GM12891 (cell line): ENCODE measurements at regions not wholly inside any gene's neighbourhood (a gene's known extent, or its start where the extent isn't known, plus 50 kb on each side); places are given as distances from the start of the nearest gene placed in this dataset.

ENCODE experiments used
- PAX5 ChIP-seq: IDR thresholded peaks from 2 replicates; pipeline ENCODE4 v1.6.1; 2011; ENCODE audit warnings: low read length, moderate library complexity, mild to moderate bottlenecking; ENCODE audit not compliant: insufficient read depth, severe bottlenecking
- POLR2A ChIP-seq: IDR thresholded peaks from 2 replicates; pipeline ENCODE4 v1.6.1; 2011; ENCODE audit warnings: low read depth, low read length, control low read depth
- POLR2AphosphoS5 ChIP-seq: IDR thresholded peaks from 2 replicates; pipeline ENCODE4 v1.6.1; 2011; ENCODE audit warnings: low read depth, low read length, control low read depth
- TAF1 ChIP-seq: IDR thresholded peaks from 2 replicates; pipeline ENCODE4 v1.6.1; 2011; ENCODE audit warnings: low read depth, low read length, control low read depth

GRCh38 chr14:29320286-29320685 is 553.7 kb downstream of the FOXG1 start:
- TF ChIP-seq TAF1 (no peak), POLR2AphosphoS5 (no peak), PAX5 (no peak), POLR2A (no peak)
